DOHH2 (cell line): ENCODE measurements at regions not wholly inside any gene's neighbourhood (a gene's known extent, or its start where the extent isn't known, plus 50 kb on each side); places are given as distances from the start of the nearest gene placed in this dataset.

Source experiments
- H3F3A ChIP-seq: fragments of 200-600 bp; sonication (generic), shearing (Covaris generic); 2 replicates; pipeline ENCODE4 v1.6.0; 2016; ENCODE audit warnings: antibody characterized with exemption, mild to moderate bottlenecking; ENCODE audit not compliant: control insufficient read depth, insufficient read depth
- H3K27ac ChIP-seq: fragments of 200-600 bp; sonication (generic); 2 replicates; pipeline ENCODE4 v1.5.1; 2014; ENCODE audit warnings: low read depth, mild to moderate bottlenecking, low read length, moderate library complexity
- H3K27me3 ChIP-seq: fragments of 200-600 bp; sonication (generic); 2 replicates; pipeline ENCODE4 v1.6.1; 2014; ENCODE audit warnings: mild to moderate bottlenecking, low read length, mixed read lengths; ENCODE audit not compliant: control insufficient read depth
- H3K36me3 ChIP-seq: fragments of 200-600 bp; sonication (generic); 2 replicates; pipeline ENCODE4 v1.6.1; 2014; ENCODE audit warnings: mild to moderate bottlenecking, low read length, moderate library complexity, mixed read lengths; ENCODE audit not compliant: control insufficient read depth
- H3K4me1 ChIP-seq: fragments of 200-600 bp; sonication (generic); 2 replicates; pipeline ENCODE4 v1.6.1; 2014; ENCODE audit warnings: mild to moderate bottlenecking, low read length, mixed read lengths; ENCODE audit not compliant: control insufficient read depth
- H3K4me2 ChIP-seq: fragments of 200-600 bp; sonication (generic); 2 replicates; pipeline ENCODE4 v1.6.0; 2014; ENCODE audit warnings: mild to moderate bottlenecking, low read length, moderate library complexity
- H3K4me3 ChIP-seq: fragments of 200-600 bp; sonication (generic); 2 replicates; pipeline ENCODE4 v1.5.1; 2014; ENCODE audit warnings: mild to moderate bottlenecking, low read length, mixed read lengths
- H3K79me2 ChIP-seq: fragments of 200-600 bp; sonication (generic); 2 replicates; pipeline ENCODE4 v1.6.1; 2014; ENCODE audit warnings: mild to moderate bottlenecking, low read length, mixed read lengths; ENCODE audit not compliant: control insufficient read depth
- H3K9me2 ChIP-seq: fragments of 200-600 bp; sonication (generic); replicated peaks from 2 replicates; pipeline ENCODE4 v1.6.1; 2014; ENCODE audit warnings: mild to moderate bottlenecking, low read length, mixed read lengths; ENCODE audit not compliant: control insufficient read depth
- H3K9me3 ChIP-seq: fragments of 200-600 bp; sonication (generic); 2 replicates; pipeline ENCODE4 v1.6.1; 2014; ENCODE audit warnings: antibody characterized with exemption, low read length, mixed read lengths; ENCODE audit not compliant: control insufficient read depth, insufficient read depth
- H4K20me1 ChIP-seq: fragments of 200-600 bp; sonication (generic); 2 replicates; pipeline ENCODE4 v1.6.0; 2014; ENCODE audit warnings: low read depth, mild to moderate bottlenecking, antibody characterized with exemption, low read length, moderate library complexity; ENCODE audit not compliant: control insufficient read depth, insufficient read depth
- EZH2phosphoT487 ChIP-seq: fragments of 200-600 bp; sonication (generic); IDR thresholded peaks from 2 replicates; pipeline ENCODE4 v1.6.1; 2017; ENCODE audit warnings: borderline replicate concordance, mild to moderate bottlenecking, antibody characterized with exemption, low read length, moderate library complexity, mixed read lengths
- TF ChIP-seq, protein P1 (sequence below): fragments of 200-600 bp; sonication (generic); IDR thresholded peaks from one replicate; pipeline ENCODE4 v1.5.1; 2014; ENCODE audit warnings: antibody characterized with exemption, mild to moderate bottlenecking, low read depth, low read length; ENCODE audit not compliant: poor library complexity, severe bottlenecking

DNA sequence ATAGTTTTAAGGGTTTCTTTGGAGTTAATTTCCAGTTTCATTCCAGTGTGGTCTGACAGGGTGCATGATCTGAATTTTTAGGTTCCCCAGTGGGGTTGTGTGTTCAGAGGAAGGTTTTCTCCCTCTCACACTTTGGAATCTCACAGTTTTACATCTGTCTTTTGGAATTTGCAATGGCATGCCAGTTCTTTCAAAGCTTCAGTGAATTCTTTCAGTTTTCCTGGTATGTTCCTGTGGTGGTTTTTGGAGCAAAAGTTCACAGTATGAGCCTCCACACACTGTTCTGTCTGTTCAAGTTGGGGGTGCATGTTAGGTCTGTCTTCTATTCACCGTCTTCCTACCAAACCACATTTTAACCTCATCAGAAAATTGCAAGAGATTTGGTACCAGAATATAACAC is 624.2 kb downstream of the KCTD16 start:
- Histone ChIP-seq H3K27ac (no peak overlapping the region), H3K4me2 (no peak overlapping the region), H3K36me3 (no peaks in the 10 kb centered on the region), H3K4me3 (no peak overlapping the region), H3K27me3 (no peaks in the 10 kb centered on the region), H3K4me1 (no peaks in the 10 kb centered on the region), H3K9me3 (no peaks in the 10 kb centered on the region), H3F3A (no peaks in the 10 kb centered on the region), H3K79me2 (no peaks in the 10 kb centered on the region), H4K20me1 (no peaks in the 10 kb centered on the region), H3K9me2 (no peaks in the 10 kb centered on the region)
- TF ChIP-seq EZH2phosphoT487: no peak
- TF ChIP-seq, protein P1, sequence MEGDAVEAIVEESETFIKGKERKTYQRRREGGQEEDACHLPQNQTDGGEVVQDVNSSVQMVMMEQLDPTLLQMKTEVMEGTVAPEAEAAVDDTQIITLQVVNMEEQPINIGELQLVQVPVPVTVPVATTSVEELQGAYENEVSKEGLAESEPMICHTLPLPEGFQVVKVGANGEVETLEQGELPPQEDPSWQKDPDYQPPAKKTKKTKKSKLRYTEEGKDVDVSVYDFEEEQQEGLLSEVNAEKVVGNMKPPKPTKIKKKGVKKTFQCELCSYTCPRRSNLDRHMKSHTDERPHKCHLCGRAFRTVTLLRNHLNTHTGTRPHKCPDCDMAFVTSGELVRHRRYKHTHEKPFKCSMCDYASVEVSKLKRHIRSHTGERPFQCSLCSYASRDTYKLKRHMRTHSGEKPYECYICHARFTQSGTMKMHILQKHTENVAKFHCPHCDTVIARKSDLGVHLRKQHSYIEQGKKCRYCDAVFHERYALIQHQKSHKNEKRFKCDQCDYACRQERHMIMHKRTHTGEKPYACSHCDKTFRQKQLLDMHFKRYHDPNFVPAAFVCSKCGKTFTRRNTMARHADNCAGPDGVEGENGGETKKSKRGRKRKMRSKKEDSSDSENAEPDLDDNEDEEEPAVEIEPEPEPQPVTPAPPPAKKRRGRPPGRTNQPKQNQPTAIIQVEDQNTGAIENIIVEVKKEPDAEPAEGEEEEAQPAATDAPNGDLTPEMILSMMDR: no peak

DNA sequence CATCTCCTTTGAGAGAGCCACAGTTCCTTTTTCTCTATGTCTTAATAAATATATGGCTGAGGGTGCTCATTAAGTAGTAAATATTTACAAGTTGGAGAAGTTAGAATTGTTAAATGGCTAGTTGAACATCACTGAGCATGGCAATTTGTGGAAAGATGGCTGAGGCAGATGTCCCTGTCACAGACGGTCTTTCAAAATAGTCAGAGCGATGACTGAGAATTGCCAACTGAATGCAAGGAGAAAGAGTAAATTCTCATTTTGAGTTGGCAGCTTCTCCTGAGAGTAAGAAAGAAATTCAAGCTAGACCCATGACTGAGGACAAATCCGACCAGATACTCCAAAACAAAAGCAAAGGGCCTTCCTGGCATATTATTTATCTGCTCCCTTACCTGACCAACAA is 617.9 kb downstream of the KCTD16 start:
- no peaks in the 10 kb centered on the region for H3F3A ChIP-seq

DNA sequence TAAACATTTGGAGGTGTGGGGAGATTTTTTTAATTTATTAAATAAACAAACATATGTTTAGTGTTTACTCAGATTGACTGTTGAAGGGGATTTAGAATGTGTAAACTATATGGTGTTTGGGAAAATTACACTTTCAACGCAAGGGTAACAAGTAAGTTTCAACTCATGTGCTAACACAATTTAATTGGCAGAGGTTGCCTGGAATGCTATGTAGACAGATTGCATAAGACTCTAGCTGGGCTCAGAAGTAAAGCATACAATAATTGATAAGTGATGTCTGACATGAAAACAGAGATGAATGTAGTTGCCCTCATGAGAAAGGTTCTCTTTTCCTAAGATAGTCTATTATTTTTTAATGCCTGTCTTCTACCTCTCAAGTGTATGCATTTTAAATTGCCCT is 617.4 kb downstream of the KCTD16 start:
- H3K4me3 ChIP-seq: no peak overlapping the region
- no peaks in the 10 kb centered on the region for H3F3A ChIP-seq
- H3K27me3 ChIP-seq: no peaks in the 10 kb centered on the region
- no peaks in the 10 kb centered on the region for H3K36me3 ChIP-seq
- H3K9me3 ChIP-seq: no peaks in the 10 kb centered on the region
- no peak overlapping the region for H3K4me2 ChIP-seq
- TF ChIP-seq, protein P1: no peak
- no peak for TF ChIP-seq EZH2phosphoT487
- no peaks in the 10 kb centered on the region for H4K20me1 ChIP-seq
- H3K27ac ChIP-seq: no peak overlapping the region
- H3K79me2 ChIP-seq: no peaks in the 10 kb centered on the region
- H3K9me2 ChIP-seq: no peaks in the 10 kb centered on the region
- H3K4me1 ChIP-seq: no peaks in the 10 kb centered on the region

More for the DNA sequence above, 617.9 kb downstream of the KCTD16 start:
- no peak overlapping the region for H3K27ac ChIP-seq
- no peak overlapping the region for H3K4me3 ChIP-seq
- H3K9me3 ChIP-seq: no peaks in the 10 kb centered on the region
- H3K36me3 ChIP-seq: no peaks in the 10 kb centered on the region
- no peaks in the 10 kb centered on the region for H3K9me2 ChIP-seq
- H4K20me1 ChIP-seq: no peaks in the 10 kb centered on the region
- H3K4me2 ChIP-seq: no peak overlapping the region
- no peaks in the 10 kb centered on the region for H3K79me2 ChIP-seq
- no peaks in the 10 kb centered on the region for H3K4me1 ChIP-seq
- H3K27me3 ChIP-seq: no peaks in the 10 kb centered on the region
- TF ChIP-seq, protein P1: no peak
- no peak for TF ChIP-seq EZH2phosphoT487

DNA sequence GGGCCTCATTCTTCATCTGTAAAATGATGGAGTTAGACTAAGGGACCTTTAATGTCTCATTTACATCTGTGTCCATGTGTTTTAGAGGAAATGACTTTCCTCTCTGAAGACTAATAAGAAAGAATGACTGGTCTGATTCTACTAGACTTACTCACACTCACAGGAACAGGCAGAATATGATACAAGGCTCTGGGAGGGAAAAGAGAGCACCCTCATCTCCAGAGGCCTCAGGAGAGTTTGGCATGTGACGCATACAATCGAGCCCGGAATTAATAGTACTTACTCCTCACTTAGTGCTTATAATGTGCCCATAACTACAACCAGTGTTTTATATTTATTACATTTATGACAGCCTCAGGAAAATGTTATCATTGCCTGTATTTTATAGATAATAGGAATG is 608.7 kb downstream of the KCTD16 start:
- no peaks in the 10 kb centered on the region for H3K4me1 ChIP-seq
- H3K9me3 ChIP-seq: no peaks in the 10 kb centered on the region
- no peaks in the 10 kb centered on the region for H3F3A ChIP-seq
- H3K36me3 ChIP-seq: no peaks in the 10 kb centered on the region
- H4K20me1 ChIP-seq: no peaks in the 10 kb centered on the region
- H3K4me3 ChIP-seq: no peak overlapping the region
- no peaks in the 10 kb centered on the region for H3K9me2 ChIP-seq
- no peak overlapping the region for H3K4me2 ChIP-seq
- H3K27ac ChIP-seq: no peak overlapping the region
- H3K79me2 ChIP-seq: no peaks in the 10 kb centered on the region
- TF ChIP-seq, protein P1: no peak
- no peak for TF ChIP-seq EZH2phosphoT487
- no peaks in the 10 kb centered on the region for H3K27me3 ChIP-seq
